Thyroid gland (tissue), 4 donors: ENCODE measurements at regions not wholly inside any gene's neighbourhood (a gene's known extent, or its start where the extent isn't known, plus 50 kb on each side); places are given as distances from the start of the nearest gene placed in this dataset.

Experiments used
- DNase-seq, 2 donors: peaks; one replicate each; pipeline ENCODE4 v3.0.0-alpha.2; 2019
- H3K27ac ChIP-seq, 3 donors: fragments of 200-600 bp; sonication (generic); 1 replicate in 2 of 3; 2 replicates in 1 of 3; pipeline ENCODE4 v1.5.1; 2016 to 2019; ENCODE audit warnings: mild to moderate bottlenecking in 1 of 3, moderate library complexity in 1 of 3
- H3K27me3 ChIP-seq: fragments of 200-600 bp; sonication (generic); one replicate; pipeline ENCODE4 v1.5.1; 2019
- H3K36me3 ChIP-seq, 2 donors: fragments of 200-600 bp; sonication (generic); one replicate each; pipeline ENCODE4 v1.5.1; 2016 to 2019
- H3K4me1 ChIP-seq, 2 donors: fragments of 200-600 bp; sonication (generic); one replicate each; pipeline ENCODE4 v1.5.1; 2017 to 2019
- H3K4me3 ChIP-seq, 3 donors: fragments of 200-600 bp; sonication (generic); replicated peaks in 1 of 3; 1 replicate in 2 of 3; 2 replicates in 1 of 3; pipeline ENCODE4 v1.5.1; 2016; ENCODE audit warnings: mild to moderate bottlenecking in 1 of 3
- H3K9me3 ChIP-seq: fragments of 200-600 bp; sonication (generic); one replicate; pipeline ENCODE4 v1.5.1; 2017
- POLR2A ChIP-seq, 2 donors: fragments of 450-650 bp; IDR thresholded peaks; one replicate each; pipeline ENCODE4 v1.6.1; 2017; ENCODE audit warnings: antibody characterized with exemption in 2 of 2, mild to moderate bottlenecking in 2 of 2, moderate library complexity in 1 of 2
- WGBS, 2 donors: methylation state at CpG; one replicate each; pipeline ENCODE4 v1.1.5; 2017; 5-methylcytosine and 5-hydroxymethylcytosine counted together
- intact Hi-C: fragments of 100-400 bp; cut with DNase I; formaldehyde crosslinking; loops from one replicate; pipeline ENCODE4 v1.15.1; 2023
- TF ChIP-seq, protein P1 (sequence below), 6 experiments: fragments of 200-600 bp in 3 of 6; fragments of 450-650 bp in 3 of 6; sonication (generic) in 3 of 6; IDR thresholded peaks; one replicate each; pipeline ENCODE4 v1.5.1; 2016 to 2019; ENCODE audit warnings: antibody characterized with exemption in 6 of 6, mild to moderate bottlenecking in 2 of 6, inconsistent platforms in 1 of 6, moderate library complexity in 1 of 6

DNA sequence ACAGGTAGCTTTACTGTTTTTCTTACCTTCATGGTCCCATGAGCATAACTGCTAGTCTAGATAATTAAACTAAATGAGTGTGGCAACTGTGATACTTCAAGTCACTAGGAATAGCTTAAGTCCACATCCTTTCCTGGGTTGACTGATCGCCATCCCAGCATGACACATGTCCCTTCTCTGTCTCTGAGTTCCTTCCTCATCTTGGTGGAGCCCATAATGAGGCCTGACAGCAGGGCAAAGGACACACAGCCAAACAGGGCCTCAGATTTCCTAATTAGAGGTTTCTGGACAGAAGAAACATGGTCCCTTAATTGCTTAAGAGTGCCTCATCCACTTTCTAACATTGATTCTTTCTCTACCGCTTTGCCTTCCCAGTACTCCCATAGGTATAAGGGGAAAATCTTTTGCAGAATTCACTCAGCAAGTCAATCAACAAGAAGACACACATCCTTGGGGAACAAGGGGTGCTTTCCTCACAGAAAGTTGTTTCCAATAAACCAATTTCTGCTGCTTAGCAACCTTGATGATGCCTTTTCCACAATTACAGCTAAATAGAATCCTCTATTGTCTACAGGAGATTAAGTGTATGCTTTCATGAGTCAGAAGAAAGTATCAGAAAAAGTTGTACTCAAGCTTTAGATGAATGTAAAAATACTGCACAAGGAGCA, 208.3 kb upstream of the SERP2 start:
- Histone ChIP-seq H3K27me3 (no peaks in the 10 kb centered on the region), H3K36me3 (no peaks in the 10 kb centered on the region), H3K27ac (no peak overlapping the region), H3K4me3 (no peak overlapping the region), H3K4me1 (peaks cover 0 to 6% of the 10 kb centered on the region in 2 donors), H3K9me3 (no peaks in the 10 kb centered on the region)
- DNase-seq: peak in 1 of 2 donors; percentile 12
- TF ChIP-seq, protein P1, sequence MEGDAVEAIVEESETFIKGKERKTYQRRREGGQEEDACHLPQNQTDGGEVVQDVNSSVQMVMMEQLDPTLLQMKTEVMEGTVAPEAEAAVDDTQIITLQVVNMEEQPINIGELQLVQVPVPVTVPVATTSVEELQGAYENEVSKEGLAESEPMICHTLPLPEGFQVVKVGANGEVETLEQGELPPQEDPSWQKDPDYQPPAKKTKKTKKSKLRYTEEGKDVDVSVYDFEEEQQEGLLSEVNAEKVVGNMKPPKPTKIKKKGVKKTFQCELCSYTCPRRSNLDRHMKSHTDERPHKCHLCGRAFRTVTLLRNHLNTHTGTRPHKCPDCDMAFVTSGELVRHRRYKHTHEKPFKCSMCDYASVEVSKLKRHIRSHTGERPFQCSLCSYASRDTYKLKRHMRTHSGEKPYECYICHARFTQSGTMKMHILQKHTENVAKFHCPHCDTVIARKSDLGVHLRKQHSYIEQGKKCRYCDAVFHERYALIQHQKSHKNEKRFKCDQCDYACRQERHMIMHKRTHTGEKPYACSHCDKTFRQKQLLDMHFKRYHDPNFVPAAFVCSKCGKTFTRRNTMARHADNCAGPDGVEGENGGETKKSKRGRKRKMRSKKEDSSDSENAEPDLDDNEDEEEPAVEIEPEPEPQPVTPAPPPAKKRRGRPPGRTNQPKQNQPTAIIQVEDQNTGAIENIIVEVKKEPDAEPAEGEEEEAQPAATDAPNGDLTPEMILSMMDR (IDR thresholded peaks at IDR 0.05): no peak
- TF ChIP-seq POLR2A (IDR thresholded peaks at IDR 0.05): no peak
- WGBS, 2 donors: 83 to 84% methylated on average over 2 of the region's 2 CpGs
- intact Hi-C loops: no loop called here

DNA sequence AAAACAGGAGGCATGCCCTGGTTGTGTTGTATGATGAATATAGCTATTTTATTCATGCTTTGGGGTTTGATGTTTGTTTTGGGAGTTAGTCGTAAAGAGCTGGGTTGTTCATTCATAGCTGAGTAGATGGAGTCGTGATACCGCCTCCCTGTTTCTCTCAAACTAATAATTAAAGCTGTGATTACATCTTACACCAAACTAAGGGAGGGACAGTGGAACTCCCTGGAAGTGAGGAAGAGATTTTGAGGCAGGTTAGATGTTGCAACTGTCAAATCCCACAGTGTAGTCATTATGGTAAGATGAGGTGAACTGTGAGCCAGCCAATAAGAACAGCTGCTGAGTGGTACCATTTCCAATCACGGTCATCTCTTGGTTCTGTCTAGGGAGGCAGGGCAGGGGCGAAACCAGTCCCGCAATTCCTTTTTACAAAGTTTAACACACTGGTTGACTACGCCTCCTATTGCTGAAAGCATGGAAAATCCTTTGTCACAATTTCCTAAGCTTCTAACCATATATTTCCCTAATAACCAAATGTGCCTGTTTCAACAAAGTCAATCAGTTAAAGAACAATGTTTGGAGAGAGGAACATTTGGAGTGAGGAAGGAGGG, 207.6 kb upstream of the SERP2 start:
- Histone ChIP-seq H3K9me3 (no peaks in the 10 kb centered on the region), H3K27me3 (no peaks in the 10 kb centered on the region), H3K36me3 (no peaks in the 10 kb centered on the region), H3K27ac (no peak overlapping the region), H3K4me3 (no peak overlapping the region), H3K4me1 (peaks cover 0 to 6% of the 10 kb centered on the region in 2 donors)
- intact Hi-C loops: no loop called here
- TF ChIP-seq POLR2A (IDR thresholded peaks at IDR 0.05): no peak
- TF ChIP-seq, protein P1 (IDR thresholded peaks at IDR 0.05): no peak
- no peak for DNase-seq
- WGBS, 2 donors: 89% methylated on average over 7 of the region's 7 CpGs

DNA sequence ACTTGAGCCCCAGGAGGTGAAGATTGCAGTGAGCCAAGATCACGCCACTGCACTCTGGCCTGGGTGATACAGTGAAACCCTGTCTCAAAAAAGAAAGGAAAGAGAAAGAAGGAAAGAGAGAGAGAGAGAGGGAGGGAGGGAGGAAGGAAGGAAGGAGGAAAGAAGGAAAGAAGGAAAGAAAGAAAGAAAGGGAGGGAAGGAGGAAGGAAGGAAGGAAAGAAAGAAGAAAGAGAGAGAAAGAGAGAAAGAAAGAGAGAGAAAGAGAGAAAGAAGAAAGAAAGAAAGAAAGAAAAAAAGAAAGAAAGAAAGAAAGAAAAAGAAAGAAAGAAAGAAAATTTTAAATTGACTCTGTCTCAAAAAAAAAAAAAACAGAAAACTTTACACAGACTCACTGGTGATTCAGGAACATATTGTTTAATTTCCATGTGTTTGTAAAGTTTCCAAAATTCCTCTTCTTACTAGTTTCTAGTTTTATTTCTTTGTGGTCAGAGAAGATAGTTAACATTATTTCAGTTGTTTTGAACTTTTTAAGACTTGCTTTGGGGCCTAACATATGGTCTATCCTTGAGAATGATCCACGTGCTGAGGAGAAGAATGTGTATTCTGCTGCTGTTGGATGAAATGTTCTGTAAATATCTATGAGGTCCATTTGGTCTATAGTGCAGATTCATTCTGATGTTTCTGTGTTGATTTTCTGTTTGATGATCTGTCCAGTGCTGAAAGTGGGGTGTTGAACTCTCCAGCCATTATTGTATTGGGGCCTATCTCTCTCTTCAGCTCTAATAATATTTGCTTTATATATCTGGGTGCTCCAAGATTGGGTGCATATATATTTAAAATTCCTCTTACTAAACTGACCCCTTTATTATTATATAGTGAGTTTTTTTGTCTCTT, 204.4 kb upstream of the SERP2 start:
- Histone ChIP-seq H3K4me3 (no peak overlapping the region), H3K4me1 (peaks cover 0 to 6% of the 10 kb centered on the region in 2 donors), H3K27ac (no peak overlapping the region), H3K27me3 (no peaks in the 10 kb centered on the region), H3K36me3 (no peaks in the 10 kb centered on the region), H3K9me3 (no peaks in the 10 kb centered on the region)
- 91 to 97% methylated on average over 2 of the region's 2 CpGs for WGBS, 2 donors
- intact Hi-C loops: no loop called here
- no peak for DNase-seq
- TF ChIP-seq POLR2A (IDR thresholded peaks at IDR 0.05): no peak

DNA sequence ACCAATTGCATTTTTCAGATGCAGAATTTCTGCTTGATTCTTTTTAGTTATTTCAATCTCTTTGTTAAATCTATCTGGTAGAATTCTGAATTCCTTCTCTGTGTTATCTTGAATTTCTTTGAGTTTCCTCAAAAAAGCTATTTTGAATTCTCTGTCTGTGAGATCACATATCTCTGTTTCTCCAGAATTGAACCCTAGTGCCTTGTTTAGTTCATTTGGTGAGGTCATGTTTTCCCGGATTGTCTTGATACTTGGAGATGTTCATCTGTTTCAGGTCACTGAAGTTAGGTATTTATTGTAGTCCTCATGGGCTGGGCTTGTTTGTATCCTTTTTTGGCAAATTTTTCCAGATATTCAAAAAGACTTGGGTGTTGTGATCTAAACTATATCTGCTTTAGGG, 202.9 kb upstream of the SERP2 start:
- Histone ChIP-seq H3K9me3 (no peaks in the 10 kb centered on the region), H3K27ac (no peak overlapping the region), H3K36me3 (no peaks in the 10 kb centered on the region), H3K4me3 (no peak overlapping the region), H3K27me3 (no peaks in the 10 kb centered on the region), H3K4me1 (peaks cover 0 to 8% of the 10 kb centered on the region in 2 donors)
- intact Hi-C loops: no loop called here
- TF ChIP-seq, protein P1 (IDR thresholded peaks at IDR 0.05): no peak
- TF ChIP-seq POLR2A (IDR thresholded peaks at IDR 0.05): no peak
- no peak for DNase-seq
- 76 to 89% methylated on average over 1 of the region's 1 CpG for WGBS, 2 donors

DNA sequence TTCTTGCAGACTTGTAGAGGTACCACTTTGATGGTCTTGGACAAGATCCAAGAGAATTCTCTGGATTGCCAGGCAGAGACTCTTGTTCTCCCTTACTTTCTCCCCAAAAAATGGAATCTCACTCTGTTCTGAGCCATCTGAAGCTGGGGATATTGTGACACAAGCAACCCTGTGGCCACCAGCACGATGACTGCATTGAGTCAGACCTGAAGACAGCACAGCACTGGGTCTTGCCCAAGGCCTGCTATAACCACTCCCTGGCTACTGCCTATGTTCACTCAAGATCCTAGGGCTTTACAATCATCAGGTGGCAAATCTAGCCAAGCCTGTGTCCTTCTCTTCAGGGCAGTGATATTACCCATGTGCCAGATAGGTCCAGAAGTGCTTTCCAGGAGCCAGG, 202.5 kb upstream of the SERP2 start:
- Histone ChIP-seq H3K36me3 (no peaks in the 10 kb centered on the region), H3K4me3 (no peak overlapping the region), H3K27ac (no peak overlapping the region), H3K27me3 (no peaks in the 10 kb centered on the region), H3K9me3 (no peaks in the 10 kb centered on the region), H3K4me1 (peaks cover 0 to 8% of the 10 kb centered on the region in 2 donors)
- no peak for DNase-seq
- TF ChIP-seq POLR2A (IDR thresholded peaks at IDR 0.05): no peak
- TF ChIP-seq, protein P1 (IDR thresholded peaks at IDR 0.05): no peak
- 82 to 91% methylated on average over 1 of the region's 1 CpG for WGBS, 2 donors
- intact Hi-C loops: no loop called here
